Astrocyte (in vitro differentiated cells and primary cell): ENCODE measurements at regions not wholly inside any gene's neighbourhood (a gene's known extent, or its start where the extent isn't known, plus 50 kb on each side); places are given as distances from the start of the nearest gene placed in this dataset.

ENCODE experiments used
- DNase-seq: peaks from one replicate; pipeline ENCODE4 v3.0.0-alpha.2; 2010; ENCODE audit warnings: low read depth
- FAIRE-seq: peaks from 2 replicates; lab custom pipeline; 2011; peaks lifted over from hg19 to GRCh38; lab: Jason Lieb, UNC
- H2AFZ ChIP-seq: 2 replicates; pipeline ENCODE4 v1.6.0; 2012; ENCODE audit warnings: low read depth, low read length, inconsistent platforms
- H3K27ac ChIP-seq: 2 replicates; pipeline ENCODE4 v1.5.1; 2011; ENCODE audit warnings: low read depth, low read length, inconsistent platforms
- H3K27me3 ChIP-seq: 2 replicates; pipeline ENCODE4 v1.6.0; 2011; ENCODE audit warnings: low read length, inconsistent platforms; ENCODE audit not compliant: insufficient read depth
- H3K36me3 ChIP-seq: 2 replicates; pipeline ENCODE4 v1.5.1; 2011; ENCODE audit warnings: low read length, inconsistent platforms; ENCODE audit not compliant: insufficient read depth
- H3K4me1 ChIP-seq: 2 replicates; pipeline ENCODE4 v1.5.1; 2011; ENCODE audit warnings: low read length, inconsistent platforms; ENCODE audit not compliant: insufficient read depth
- H3K4me2 ChIP-seq: 2 replicates; pipeline ENCODE4 v1.6.0; 2012; ENCODE audit warnings: low read length, inconsistent platforms
- H3K4me3 ChIP-seq: 2 replicates; pipeline ENCODE4 v1.5.1; 2011; ENCODE audit warnings: low read depth, mild to moderate bottlenecking, low read length, inconsistent platforms; ENCODE audit not compliant: insufficient read depth
- H3K79me2 ChIP-seq: 2 replicates; pipeline ENCODE4 v1.6.0; 2012; ENCODE audit warnings: mild to moderate bottlenecking, low read length, inconsistent platforms; ENCODE audit not compliant: insufficient read depth
- H3K9ac ChIP-seq: 2 replicates; pipeline ENCODE4 v1.6.0; 2012; ENCODE audit warnings: mild to moderate bottlenecking, low read length, inconsistent platforms
- H3K9me3 ChIP-seq: 2 replicates; pipeline ENCODE4 v1.5.1; 2012; ENCODE audit warnings: low read depth, mild to moderate bottlenecking, low read length, inconsistent platforms; ENCODE audit not compliant: insufficient read depth
- H4K20me1 ChIP-seq: 2 replicates; pipeline ENCODE4 v1.6.0; 2012; ENCODE audit warnings: low read length, inconsistent platforms; ENCODE audit not compliant: insufficient read depth
- H3K27ac Mint-ChIP-seq: one replicate; pipeline ENCODE4 v1.8.0; 2021; ENCODE audit warnings: mild to moderate bottlenecking, mixed read lengths; ENCODE audit not compliant: unreplicated experiment
- H3K27me3 Mint-ChIP-seq: one replicate; pipeline ENCODE4 v1.8.0; 2021; ENCODE audit warnings: low read depth, mixed read lengths; ENCODE audit not compliant: unreplicated experiment
- H3K36me3 Mint-ChIP-seq: one replicate; pipeline ENCODE4 v1.8.0; 2021; ENCODE audit warnings: low read depth, mixed read lengths; ENCODE audit not compliant: unreplicated experiment
- H3K4me1 Mint-ChIP-seq: one replicate; pipeline ENCODE4 v1.8.0; 2021; ENCODE audit warnings: low read depth, mixed read lengths; ENCODE audit not compliant: unreplicated experiment
- H3K4me3 Mint-ChIP-seq: one replicate; pipeline ENCODE4 v1.8.0; 2021; ENCODE audit warnings: mild to moderate bottlenecking, moderate library complexity, mixed read lengths; ENCODE audit not compliant: unreplicated experiment
- H3K9me3 Mint-ChIP-seq: one replicate; pipeline ENCODE4 v1.8.0; 2021; ENCODE audit warnings: mild to moderate bottlenecking, mixed read lengths; ENCODE audit not compliant: unreplicated experiment
- EZH2 ChIP-seq: IDR thresholded peaks from 2 replicates; pipeline ENCODE4 v1.6.1; 2012; ENCODE audit warnings: mild to moderate bottlenecking, low read length, inconsistent platforms; ENCODE audit not compliant: insufficient read depth
- TF ChIP-seq, protein P1 (sequence below): IDR thresholded peaks from 2 replicates; pipeline ENCODE4 v1.5.1; 2011; ENCODE audit warnings: low read depth, mild to moderate bottlenecking, inconsistent platforms, low read length, moderate library complexity; ENCODE audit not compliant: insufficient read depth

DNA sequence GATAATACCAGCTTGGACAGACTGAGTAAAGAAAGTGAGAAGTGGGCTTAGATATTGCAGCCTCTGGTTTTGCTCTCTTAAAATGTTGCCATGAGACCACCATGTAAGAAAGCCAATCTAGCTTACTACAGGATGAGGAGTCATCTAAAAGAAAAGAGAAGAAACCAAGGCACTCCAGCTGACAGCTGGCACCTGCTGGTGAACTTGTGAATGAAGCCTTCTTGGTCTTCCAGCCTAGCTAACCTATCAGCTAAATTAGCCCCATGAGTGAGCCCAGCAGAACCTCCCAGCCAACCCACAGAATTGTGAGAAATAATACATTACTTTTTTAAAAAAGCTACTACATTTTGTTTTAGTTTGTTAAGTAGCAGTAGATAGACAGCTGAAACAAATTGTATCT, 154.5 kb upstream of the QRFPR start:
- no peaks in the 10 kb centered on the region for H4K20me1 ChIP-seq
- H3K4me3 ChIP-seq: no peak overlapping the region
- H3K27me3 ChIP-seq: no peaks in the 10 kb centered on the region
- H3K27me3 Mint-ChIP-seq: no peaks in the 10 kb centered on the region
- no peak overlapping the region for H3K9ac ChIP-seq
- H3K9me3 Mint-ChIP-seq: no peaks in the 10 kb centered on the region
- H3K4me1 ChIP-seq: no peaks in the 10 kb centered on the region
- no peak overlapping the region for H3K4me3 Mint-ChIP-seq
- no peaks in the 10 kb centered on the region for H3K36me3 Mint-ChIP-seq
- no peak overlapping the region for H3K27ac Mint-ChIP-seq
- no peak for DNase-seq
- no peak overlapping the region for H3K27ac ChIP-seq
- FAIRE-seq: no peak
- H3K79me2 ChIP-seq: no peaks in the 10 kb centered on the region
- no peak overlapping the region for H2AFZ ChIP-seq
- H3K4me2 ChIP-seq: no peak overlapping the region
- H3K4me1 Mint-ChIP-seq: no peaks in the 10 kb centered on the region
- H3K9me3 ChIP-seq: no peaks in the 10 kb centered on the region
- TF ChIP-seq, protein P1, sequence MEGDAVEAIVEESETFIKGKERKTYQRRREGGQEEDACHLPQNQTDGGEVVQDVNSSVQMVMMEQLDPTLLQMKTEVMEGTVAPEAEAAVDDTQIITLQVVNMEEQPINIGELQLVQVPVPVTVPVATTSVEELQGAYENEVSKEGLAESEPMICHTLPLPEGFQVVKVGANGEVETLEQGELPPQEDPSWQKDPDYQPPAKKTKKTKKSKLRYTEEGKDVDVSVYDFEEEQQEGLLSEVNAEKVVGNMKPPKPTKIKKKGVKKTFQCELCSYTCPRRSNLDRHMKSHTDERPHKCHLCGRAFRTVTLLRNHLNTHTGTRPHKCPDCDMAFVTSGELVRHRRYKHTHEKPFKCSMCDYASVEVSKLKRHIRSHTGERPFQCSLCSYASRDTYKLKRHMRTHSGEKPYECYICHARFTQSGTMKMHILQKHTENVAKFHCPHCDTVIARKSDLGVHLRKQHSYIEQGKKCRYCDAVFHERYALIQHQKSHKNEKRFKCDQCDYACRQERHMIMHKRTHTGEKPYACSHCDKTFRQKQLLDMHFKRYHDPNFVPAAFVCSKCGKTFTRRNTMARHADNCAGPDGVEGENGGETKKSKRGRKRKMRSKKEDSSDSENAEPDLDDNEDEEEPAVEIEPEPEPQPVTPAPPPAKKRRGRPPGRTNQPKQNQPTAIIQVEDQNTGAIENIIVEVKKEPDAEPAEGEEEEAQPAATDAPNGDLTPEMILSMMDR: no peak
- TF ChIP-seq EZH2: no peak
- no peaks in the 10 kb centered on the region for H3K36me3 ChIP-seq

DNA sequence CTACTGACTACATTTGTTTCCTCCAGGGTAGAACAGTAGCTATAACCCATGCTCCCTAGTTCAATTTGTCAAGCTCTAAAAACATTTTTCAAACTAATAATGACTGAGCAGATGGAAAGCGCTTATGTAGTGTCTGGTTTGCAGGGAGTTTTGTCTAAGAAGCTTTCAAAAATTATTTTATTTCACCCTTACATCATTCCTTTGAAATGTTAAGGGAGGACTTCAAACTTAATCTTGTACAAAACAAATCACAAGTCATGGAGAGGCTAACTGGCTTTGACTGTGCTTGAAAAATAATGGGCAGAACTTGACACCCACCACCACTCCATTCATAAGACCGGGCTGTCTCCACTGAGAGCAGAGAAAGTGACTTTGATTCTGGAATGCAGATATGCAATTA, 153.4 kb upstream of the QRFPR start:
- Mint-ChIP-seq H3K36me3 (no peaks in the 10 kb centered on the region), H3K9me3 (no peaks in the 10 kb centered on the region)
- H3K4me3 ChIP-seq: no peak overlapping the region

DNA sequence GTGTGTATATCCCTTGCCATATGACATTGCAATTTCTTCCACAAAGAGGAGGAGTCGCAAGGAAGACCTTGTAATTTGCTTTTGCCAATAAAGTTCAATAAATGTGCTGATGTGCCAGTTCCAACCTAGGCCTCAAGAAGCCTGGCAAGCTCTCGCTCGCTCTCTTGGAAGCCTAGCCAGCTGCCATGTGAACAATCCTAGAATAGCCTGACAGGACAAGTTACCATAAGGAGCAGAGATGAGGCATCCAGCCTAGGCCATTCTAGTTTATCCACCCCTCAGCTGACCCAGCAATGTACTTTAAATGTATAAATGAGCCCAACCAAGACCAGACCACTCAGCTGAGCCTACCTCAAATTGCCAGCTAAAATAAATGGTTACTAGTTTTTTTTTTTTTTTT, 145.7 kb upstream of the QRFPR start:
- no peak overlapping the region for H3K4me3 ChIP-seq
- H2AFZ ChIP-seq: no peak overlapping the region
- DNase-seq: no peak
- H3K36me3 ChIP-seq: no peaks in the 10 kb centered on the region
- no peak for FAIRE-seq
- H3K27me3 ChIP-seq: no peaks in the 10 kb centered on the region
- Mint-ChIP-seq H3K27ac (no peak overlapping the region), H3K9me3 (no peaks in the 10 kb centered on the region), H3K36me3 (no peaks in the 10 kb centered on the region), H3K4me3 (no peak overlapping the region), H3K27me3 (no peaks in the 10 kb centered on the region), H3K4me1 (no peaks in the 10 kb centered on the region)
- H3K9me3 ChIP-seq: no peaks in the 10 kb centered on the region
- H3K79me2 ChIP-seq: no peaks in the 10 kb centered on the region
- no peak overlapping the region for H3K27ac ChIP-seq
- H3K4me1 ChIP-seq: no peaks in the 10 kb centered on the region
- TF ChIP-seq, protein P1: no peak
- no peak overlapping the region for H3K4me2 ChIP-seq
- H3K9ac ChIP-seq: no peak overlapping the region
- no peaks in the 10 kb centered on the region for H4K20me1 ChIP-seq

More for the DNA sequence above, 153.4 kb upstream of the QRFPR start:
- Histone ChIP-seq H3K9ac (no peak overlapping the region), H3K9me3 (no peaks in the 10 kb centered on the region), H3K79me2 (no peaks in the 10 kb centered on the region), H3K36me3 (no peaks in the 10 kb centered on the region), H3K27ac (no peak overlapping the region), H3K4me1 (no peaks in the 10 kb centered on the region), H2AFZ (no peak overlapping the region), H4K20me1 (no peaks in the 10 kb centered on the region), H3K4me2 (no peak overlapping the region), H3K27me3 (no peaks in the 10 kb centered on the region)
- TF ChIP-seq, protein P1: no peak
- no peak for TF ChIP-seq EZH2
- H3K27ac Mint-ChIP-seq: no peak overlapping the region
- no peaks in the 10 kb centered on the region for H3K27me3 Mint-ChIP-seq
- H3K4me3 Mint-ChIP-seq: no peak overlapping the region
- FAIRE-seq: no peak
- no peak for DNase-seq
- H3K4me1 Mint-ChIP-seq: no peaks in the 10 kb centered on the region
